HEK293 (cell line): ENCODE measurements at regions not wholly inside any gene's neighbourhood (a gene's known extent, or its start where the extent isn't known, plus 50 kb on each side); places are given as distances from the start of the nearest gene placed in this dataset.

Experiments
- CTCF ChIA-PET: fragments of 350-600 bp; formaldehyde crosslinking; extraction: SDS; loops from one replicate; lab custom pipeline; 2021; ENCODE audit warnings: antibody characterized with exemption; lab: Yijun Ruan, JAX
- POLR2A ChIA-PET: fragments of 300-600 bp; formaldehyde crosslinking; extraction: SDS; loops from one replicate; lab custom pipeline; 2020; ENCODE audit warnings: antibody characterized with exemption, inconsistent platforms; lab: Yijun Ruan, JAX
- H3K27ac ChIP-seq: fragments of 200-500 bp; sonication (Bioruptor generic); 2 replicates; pipeline ENCODE4 v1.5.1; 2014; ENCODE audit warnings: low read depth, low read length, control low read depth, inconsistent platforms; ENCODE audit errors: extremely low read depth
- H3K36me3 ChIP-seq, 2 experiments: fragments of 200-500 bp in 1 of 2; sonication (Bioruptor generic) in 1 of 2; 1 replicate in 1 of 2; 2 replicates in 1 of 2; pipeline ENCODE4 v1.5.1; 2014 to 2017; ENCODE audit warnings: inconsistent platforms in 2 of 2, low read length in 2 of 2; ENCODE audit not compliant: control insufficient read depth in 2 of 2, insufficient read depth in 1 of 2
- H3K4me1 ChIP-seq: fragments of 200-500 bp; sonication (Bioruptor generic); 2 replicates; pipeline ENCODE4 v1.5.1; 2014; ENCODE audit warnings: mild to moderate bottlenecking, low read length, inconsistent platforms; ENCODE audit not compliant: control insufficient read depth, insufficient read depth
- H3K4me3 ChIP-seq: 2 replicates; pipeline ENCODE4 v1.5.1; 2011; ENCODE audit warnings: low read depth, mild to moderate bottlenecking, control low read depth, low read length, moderate library complexity
- H3K9me3 ChIP-seq: fragments of 200-500 bp; sonication (Bioruptor generic); 2 replicates; pipeline ENCODE4 v1.5.1; 2014; ENCODE audit warnings: low read depth, low read length, inconsistent platforms; ENCODE audit not compliant: control insufficient read depth, insufficient read depth
- AEBP2 ChIP-seq: fragments of 450-650 bp; formaldehyde crosslinking; IDR thresholded peaks from 2 replicates; pipeline ENCODE4 v1.5.1; 2016; ENCODE audit warnings: missing biosample characterization, missing genetic modification characterization, borderline replicate concordance
- YY1 ChIP-seq: fragments of 450-650 bp; formaldehyde crosslinking; IDR thresholded peaks from 2 replicates; pipeline ENCODE4 v1.5.1; 2018; ENCODE audit warnings: missing biosample characterization, missing genetic modification characterization
- ZBTB10 ChIP-seq: fragments of 450-650 bp; formaldehyde crosslinking; IDR thresholded peaks from 2 replicates; pipeline ENCODE4 v1.5.1; 2016; ENCODE audit warnings: missing biosample characterization, missing genetic modification characterization
- ZBTB26 ChIP-seq: fragments of 450-650 bp; formaldehyde crosslinking; optimal IDR thresholded peaks from 2 replicates; pipeline ENCODE3; 2016; ENCODE audit warnings: missing biosample characterization, mild to moderate bottlenecking, missing genetic modification characterization
- ZBTB44 ChIP-seq: fragments of 450-650 bp; IDR thresholded peaks from 2 replicates; pipeline ENCODE4 v1.5.1; 2018; ENCODE audit warnings: missing biosample characterization, mild to moderate bottlenecking, missing genetic modification characterization
- ZBTB8A ChIP-seq: fragments of 450-650 bp; formaldehyde crosslinking; IDR thresholded peaks from 2 replicates; pipeline ENCODE4 v1.5.1; 2016; ENCODE audit warnings: missing biosample characterization, missing genetic modification characterization
- ZFHX2 ChIP-seq: fragments of 450-650 bp; formaldehyde crosslinking; conservative IDR thresholded peaks from 2 replicates; pipeline ENCODE4 v1.5.1; 2016; ENCODE audit warnings: missing biosample characterization, missing genetic modification characterization
- ZNF157 ChIP-seq: fragments of 450-650 bp; formaldehyde crosslinking; IDR thresholded peaks from 2 replicates; pipeline ENCODE4 v1.5.1; 2016; ENCODE audit warnings: missing biosample characterization, missing genetic modification characterization
- ZNF292 ChIP-seq: fragments of 450-650 bp; formaldehyde crosslinking; IDR thresholded peaks from 2 replicates; pipeline ENCODE4 v1.5.1; 2016; ENCODE audit warnings: low read depth, missing biosample characterization, missing genetic modification characterization, borderline replicate concordance
- ZNF433 ChIP-seq: fragments of 450-650 bp; formaldehyde crosslinking; IDR thresholded peaks from 2 replicates; pipeline ENCODE4 v1.5.1; 2016; ENCODE audit warnings: missing biosample characterization, missing genetic modification characterization, low read depth
- ZNF48 ChIP-seq: fragments of 450-650 bp; formaldehyde crosslinking; IDR thresholded peaks from 2 replicates; pipeline ENCODE4 v1.5.1; 2016; ENCODE audit warnings: missing biosample characterization, missing genetic modification characterization
- ZNF510 ChIP-seq: fragments of 450-650 bp; formaldehyde crosslinking; IDR thresholded peaks from 2 replicates; pipeline ENCODE4 v1.5.1; 2018; ENCODE audit warnings: mild to moderate bottlenecking, missing genetic modification characterization, missing biosample characterization; ENCODE audit not compliant: insufficient replicate concordance
- ZNF610 ChIP-seq: fragments of 450-650 bp; formaldehyde crosslinking; IDR thresholded peaks from 2 replicates; pipeline ENCODE4 v1.5.1; 2016; ENCODE audit warnings: missing biosample characterization, missing genetic modification characterization, borderline replicate concordance
- ZNF785 ChIP-seq: fragments of 450-650 bp; formaldehyde crosslinking; IDR thresholded peaks from 2 replicates; pipeline ENCODE4 v1.5.1; 2016; ENCODE audit warnings: missing biosample characterization, missing genetic modification characterization
- ZSCAN18 ChIP-seq: fragments of 450-650 bp; formaldehyde crosslinking; IDR thresholded peaks from 2 replicates; pipeline ENCODE4 v1.5.1; 2016; ENCODE audit warnings: missing biosample characterization, missing genetic modification characterization

- TF ChIP-seq AEBP2 (no peak), ZNF785 (tag by site-specific recombination) (no peak), ZNF433 (no peak), ZNF157 (tag by site-specific recombination) (no peak)
Observed at GRCh38 chr18:73355121-73355520, 487.3 kb upstream of the NETO1 start (continued).

GRCh38 chr18:73352546-73352945 lies 484.8 kb upstream of the NETO1 start:
- CTCF ChIA-PET: no interaction called here
- no peaks in the 10 kb centered on the region for H3K9me3 ChIP-seq
- POLR2A ChIA-PET: no interaction called here

GRCh38 chr18:73340135-73340977 lies 472.6 kb upstream of the NETO1 start:
- Histone ChIP-seq H3K4me3 (no peak overlapping the region), H3K27ac (no peak overlapping the region), H3K36me3 (no peaks in the 10 kb centered on the region), H3K4me1 (no peaks in the 10 kb centered on the region), H3K9me3 (no peaks in the 10 kb centered on the region)
- ChIA-PET CTCF (no interaction called here), POLR2A (no interaction called here)
- TF ChIP-seq ZBTB44 (tag by site-specific recombination) (no peak), ZNF610 (no peak), YY1 (tag by site-specific recombination) (no peak), ZNF510 (tag by site-specific recombination) (no peak), ZBTB8A (tag by site-specific recombination) (no peak), ZNF292 (no peak), ZBTB26 (tag by site-specific recombination) (no peak), ZFHX2 (tag by site-specific recombination) (no peak), ZNF48 (no peak)

More at GRCh38 chr18:73352546-73352945, 484.8 kb upstream of the NETO1 start:
- no peaks in the 10 kb centered on the region for H3K36me3 ChIP-seq
- TF ChIP-seq ZSCAN18: no peak
- no peak for TF ChIP-seq ZNF785 (tag by site-specific recombination)
- no peak for TF ChIP-seq ZBTB10
- no peak overlapping the region for H3K27ac ChIP-seq
- H3K4me3 ChIP-seq: no peak overlapping the region
- no peaks in the 10 kb centered on the region for H3K4me1 ChIP-seq
